K562 (cell line): ENCODE measurements at regions not wholly inside any gene's neighbourhood (a gene's known extent, or its start where the extent isn't known, plus 50 kb on each side); places are given as distances from the start of the nearest gene placed in this dataset.

ENCODE experiments used
- ATAC-seq: fragments of 200-7000 bp; cut with Tn5 transposase; 3 replicates; pipeline ENCODE4 v1.9.1; 2020; ENCODE audit warnings: moderate library complexity
- BruUV-seq: library from RNA; stranded (reverse); fragments of 400-500 nt; replicated peaks from 2 replicates; lab custom pipeline; 2021; lab: Mats Ljungman, UMichigan
- CTCF ChIA-PET: fragments of 300-600 bp; formaldehyde crosslinking; extraction: SDS; loops from one replicate; lab custom pipeline; 2021; ENCODE audit warnings: low intra/inter-chr PET ratio; lab: Yijun Ruan, JAX
- POLR2A ChIA-PET: fragments of 300-600, 350-650 bp; sonication (Branson Sonifier 250); formaldehyde crosslinking; extraction: SDS; loops from one replicate; lab custom pipeline; 2021; ENCODE audit warnings: antibody characterized with exemption, inconsistent platforms; lab: Yijun Ruan, JAX
- DNase-seq, 4 experiments: peaks; one replicate each; pipeline versions ENCODE4 v3.0.0 to v3.0.0-alpha.2; 2011 to 2018; ENCODE audit warnings: low spot score in 3 of 4, mixed read lengths in 3 of 4; ENCODE audit errors: extremely low read depth in 1 of 4
- FAIRE-seq: peaks from 2 replicates; lab custom pipeline; 2011; peaks lifted over from hg19 to GRCh38; lab: Jason Lieb, UNC
- H2AFZ ChIP-seq: 2 replicates; pipeline ENCODE4 v1.6.0; 2011; ENCODE audit warnings: low read depth, low read length, control low read depth, inconsistent platforms
- H3K27ac ChIP-seq: fragments of 200-600 bp; 3 replicates; pipeline ENCODE4 v1.8.0; 2011; ENCODE audit warnings: low read depth, mild to moderate bottlenecking, control low read depth, inconsistent platforms, low read length, moderate library complexity, mixed read lengths; ENCODE audit errors: extremely low read depth
- H3K27me3 ChIP-seq, 2 experiments: fragments of 300-600 bp in 1 of 2; 2 replicates in 1 of 2; 3 replicates in 1 of 2; pipeline versions ENCODE4 v1.6.0 to v1.8.0; 2011; ENCODE audit warnings: inconsistent platforms in 2 of 2, low read length in 2 of 2, mild to moderate bottlenecking in 1 of 2, mixed read lengths in 1 of 2, moderate library complexity in 1 of 2; ENCODE audit not compliant: control insufficient read depth in 2 of 2, insufficient read depth in 2 of 2
- H3K36me3 ChIP-seq: fragments of 300-600 bp; 3 replicates; pipeline ENCODE4 v1.8.0; 2011; ENCODE audit warnings: mild to moderate bottlenecking, low read length, inconsistent platforms; ENCODE audit not compliant: control insufficient read depth, insufficient read depth
- H3K4me1 ChIP-seq, 2 experiments: fragments of 200-600 bp in 1 of 2; replicated peaks in 1 of 2; 2 replicates in 1 of 2; 3 replicates in 1 of 2; pipeline versions ENCODE4 v1.5.1 to v1.8.0; 2011; ENCODE audit warnings: inconsistent platforms in 2 of 2, low read length in 2 of 2, mild to moderate bottlenecking in 1 of 2, mixed read lengths in 1 of 2, moderate library complexity in 1 of 2; ENCODE audit not compliant: control insufficient read depth in 2 of 2, insufficient read depth in 2 of 2
- H3K4me2 ChIP-seq: 2 replicates; pipeline ENCODE4 v1.6.1; 2011; ENCODE audit warnings: low read length, control low read depth, inconsistent platforms, mixed read lengths; ENCODE audit not compliant: insufficient read depth
- H3K4me3 ChIP-seq: fragments of 200-600 bp; sonication (generic), shearing (Covaris generic); 2 replicates; pipeline ENCODE4 v1.5.1; 2016; ENCODE audit warnings: control low read depth, inconsistent platforms
- H3K79me2 ChIP-seq: fragments of 200-600 bp; 3 replicates; pipeline ENCODE4 v1.8.0; 2011; ENCODE audit warnings: low read length, inconsistent platforms; ENCODE audit not compliant: control insufficient read depth, insufficient read depth
- H3K9ac ChIP-seq, 2 experiments: 2 replicates each; pipeline versions ENCODE4 v1.6.0 to v1.6.1; 2011; ENCODE audit warnings: low read depth in 2 of 2, low read length in 2 of 2, control low read depth in 1 of 2, inconsistent platforms in 1 of 2, mild to moderate bottlenecking in 1 of 2, mixed read lengths in 1 of 2; ENCODE audit not compliant: insufficient read depth in 1 of 2
- H3K9me1 ChIP-seq: one replicate; pipeline ENCODE4 v1.6.0; 2011; ENCODE audit warnings: inconsistent platforms, mild to moderate bottlenecking, low read length, moderate library complexity; ENCODE audit not compliant: control insufficient read depth, insufficient read depth
- H3K9me3 ChIP-seq: replicated peaks from 2 replicates; pipeline ENCODE4 v1.5.1; 2011; ENCODE audit warnings: low read depth, low read length, inconsistent platforms; ENCODE audit not compliant: control insufficient read depth, insufficient read depth
- H4K20me1 ChIP-seq: replicated peaks from 2 replicates; pipeline ENCODE4 v1.6.1; 2011; ENCODE audit warnings: low read length, inconsistent platforms, mixed read lengths; ENCODE audit not compliant: control insufficient read depth, insufficient read depth
- CBFB ChIP-seq: sonication (generic); formaldehyde crosslinking; IDR thresholded peaks from 2 replicates; pipeline ENCODE4 v1.4.0; 2020; ENCODE audit warnings: mild to moderate bottlenecking, missing genetic modification reagents
- ETV1 ChIP-seq: fragments of 450-650 bp; conservative IDR thresholded peaks from 2 replicates; pipeline ENCODE4 v1.6.1; 2016; ENCODE audit warnings: missing genetic modification characterization, control low read depth, low read depth, missing compliant biosample characterization
- HIVEP1 ChIP-seq: fragments of 250-450 bp; sonication (Bioruptor Pico); IDR thresholded peaks from 2 replicates; pipeline ENCODE4 v1.4.0; 2020; ENCODE audit warnings: mild to moderate bottlenecking
- KAT2B ChIP-seq: IDR thresholded peaks from one replicate; pipeline ENCODE4 v1.6.1; 2012; ENCODE audit warnings: low read depth, mild to moderate bottlenecking, control low read depth, inconsistent platforms, low read length, moderate library complexity
- MAFK ChIP-seq: IDR thresholded peaks from 2 replicates; pipeline ENCODE4 v1.6.1; 2011; ENCODE audit warnings: low read length, improper control_type of control experiment
- SMAD4 ChIP-seq: fragments of 250-450 bp; sonication (Bioruptor Pico); conservative IDR thresholded peaks from 2 replicates; pipeline ENCODE4 v1.8.0; 2021; ENCODE audit warnings: inconsistent platforms, mild to moderate bottlenecking, moderate library complexity
- ZBTB34 ChIP-seq: fragments of 250-450 bp; sonication (Bioruptor Pico); IDR thresholded peaks from 2 replicates; pipeline ENCODE4 v1.8.0; 2021; ENCODE audit warnings: mild to moderate bottlenecking, moderate library complexity
- WGBS: fragments of 100-300 bp; shearing (Covaris generic); methylation state at CpG from one replicate; pipeline ENCODE4 v1.1.6; 2016; ENCODE audit warnings: low coverage, mixed read lengths; ENCODE audit not compliant: insufficient coverage; ENCODE audit errors: missing lambda C conversion rate; 5-methylcytosine and 5-hydroxymethylcytosine counted together
- in situ Hi-C: fragments of 300-500 bp; cut with MboI; formaldehyde crosslinking; loops from 4 replicates; pipeline ENCODE4 v1.15.0; 2018; ENCODE audit warnings: inconsistent platforms, mixed read lengths
- intact Hi-C: fragments of 100-400 bp; cut with micrococcal nuclease; formaldehyde crosslinking; loops from 2 replicates; pipeline ENCODE4 v1.14.2; 2022
- TF ChIP-seq, protein P1 (sequence below): fragments of 450-650 bp; IDR thresholded peaks from 2 replicates; pipeline ENCODE4 v1.6.1; 2016; ENCODE audit warnings: mild to moderate bottlenecking, moderate library complexity

DNA sequence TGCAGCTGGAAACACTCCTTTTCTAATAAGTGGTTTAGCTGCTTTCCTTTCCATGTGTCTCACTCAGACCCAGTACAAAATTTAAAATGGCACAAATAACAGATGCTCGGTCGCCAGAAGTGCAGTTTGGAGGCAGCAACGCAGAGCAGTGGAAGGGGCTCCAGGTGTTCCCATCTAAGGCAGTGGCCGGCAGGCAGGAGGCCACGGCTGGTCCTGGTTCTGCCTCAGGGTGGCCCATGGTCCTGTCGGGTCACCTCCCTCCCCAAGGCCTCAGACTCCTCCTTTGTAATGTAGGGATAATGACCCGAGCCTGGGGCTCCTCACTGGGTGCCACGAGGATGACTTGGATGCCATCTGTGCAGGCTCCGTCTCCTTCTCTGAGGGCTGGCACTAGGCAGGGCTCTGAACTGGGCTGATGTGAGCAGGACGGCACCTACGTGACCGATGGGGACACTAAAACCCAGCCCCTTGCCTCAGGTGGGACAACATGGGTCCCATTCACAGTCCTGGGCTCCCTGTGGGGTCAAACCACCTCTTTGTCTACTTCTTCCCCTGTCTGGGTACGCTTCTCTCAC is 80.9 kb upstream of the SLC66A3 start:
- Histone ChIP-seq H3K27ac (no peak overlapping the region), H3K4me1 (no peaks in the 10 kb centered on the region; a peak in 1 of 5 replicates), H3K36me3 (no peaks in the 10 kb centered on the region), H3K79me2 (no peaks in the 10 kb centered on the region), H4K20me1 (no peaks in the 10 kb centered on the region; the same call in 1 of the 2 replicates), H3K9me1 (no peaks in the 10 kb centered on the region), H3K4me2 (no peak overlapping the region), H3K9ac (no peak overlapping the region), H2AFZ (no peak overlapping the region), H3K9me3 (no peaks in the 10 kb centered on the region), H3K4me3 (no peak overlapping the region), H3K27me3 (peaks cover 7 to 55% of the 10 kb centered on the region in 2 experiments; a peak in 3 of 5 replicates)
- no TSS peak for BruUV-seq
- in situ Hi-C loops, result no loop called here
- WGBS, result 3% methylated on average over 13 of the region's 13 CpGs
- ATAC-seq, result no peak
- intact Hi-C loops, result loop anchor here (5.0 kb wide), 2 partner anchors 53 to 242 kb away; no protein-coding TSS in a partner anchor
- no peak for FAIRE-seq
- no peak for DNase-seq
- CTCF ChIA-PET, result no interaction called here
- POLR2A ChIA-PET, result no interaction called here
- no peak for TF ChIP-seq KAT2B
- no peak for TF ChIP-seq MAFK
- no peak for TF ChIP-seq ZBTB34 (CRISPR knock-in tag)
- no peak for TF ChIP-seq HIVEP1
- no peak for TF ChIP-seq CBFB (CRISPR knock-in tag)
- TF ChIP-seq ETV1 (tag), result no peak
- TF ChIP-seq, protein P1, sequence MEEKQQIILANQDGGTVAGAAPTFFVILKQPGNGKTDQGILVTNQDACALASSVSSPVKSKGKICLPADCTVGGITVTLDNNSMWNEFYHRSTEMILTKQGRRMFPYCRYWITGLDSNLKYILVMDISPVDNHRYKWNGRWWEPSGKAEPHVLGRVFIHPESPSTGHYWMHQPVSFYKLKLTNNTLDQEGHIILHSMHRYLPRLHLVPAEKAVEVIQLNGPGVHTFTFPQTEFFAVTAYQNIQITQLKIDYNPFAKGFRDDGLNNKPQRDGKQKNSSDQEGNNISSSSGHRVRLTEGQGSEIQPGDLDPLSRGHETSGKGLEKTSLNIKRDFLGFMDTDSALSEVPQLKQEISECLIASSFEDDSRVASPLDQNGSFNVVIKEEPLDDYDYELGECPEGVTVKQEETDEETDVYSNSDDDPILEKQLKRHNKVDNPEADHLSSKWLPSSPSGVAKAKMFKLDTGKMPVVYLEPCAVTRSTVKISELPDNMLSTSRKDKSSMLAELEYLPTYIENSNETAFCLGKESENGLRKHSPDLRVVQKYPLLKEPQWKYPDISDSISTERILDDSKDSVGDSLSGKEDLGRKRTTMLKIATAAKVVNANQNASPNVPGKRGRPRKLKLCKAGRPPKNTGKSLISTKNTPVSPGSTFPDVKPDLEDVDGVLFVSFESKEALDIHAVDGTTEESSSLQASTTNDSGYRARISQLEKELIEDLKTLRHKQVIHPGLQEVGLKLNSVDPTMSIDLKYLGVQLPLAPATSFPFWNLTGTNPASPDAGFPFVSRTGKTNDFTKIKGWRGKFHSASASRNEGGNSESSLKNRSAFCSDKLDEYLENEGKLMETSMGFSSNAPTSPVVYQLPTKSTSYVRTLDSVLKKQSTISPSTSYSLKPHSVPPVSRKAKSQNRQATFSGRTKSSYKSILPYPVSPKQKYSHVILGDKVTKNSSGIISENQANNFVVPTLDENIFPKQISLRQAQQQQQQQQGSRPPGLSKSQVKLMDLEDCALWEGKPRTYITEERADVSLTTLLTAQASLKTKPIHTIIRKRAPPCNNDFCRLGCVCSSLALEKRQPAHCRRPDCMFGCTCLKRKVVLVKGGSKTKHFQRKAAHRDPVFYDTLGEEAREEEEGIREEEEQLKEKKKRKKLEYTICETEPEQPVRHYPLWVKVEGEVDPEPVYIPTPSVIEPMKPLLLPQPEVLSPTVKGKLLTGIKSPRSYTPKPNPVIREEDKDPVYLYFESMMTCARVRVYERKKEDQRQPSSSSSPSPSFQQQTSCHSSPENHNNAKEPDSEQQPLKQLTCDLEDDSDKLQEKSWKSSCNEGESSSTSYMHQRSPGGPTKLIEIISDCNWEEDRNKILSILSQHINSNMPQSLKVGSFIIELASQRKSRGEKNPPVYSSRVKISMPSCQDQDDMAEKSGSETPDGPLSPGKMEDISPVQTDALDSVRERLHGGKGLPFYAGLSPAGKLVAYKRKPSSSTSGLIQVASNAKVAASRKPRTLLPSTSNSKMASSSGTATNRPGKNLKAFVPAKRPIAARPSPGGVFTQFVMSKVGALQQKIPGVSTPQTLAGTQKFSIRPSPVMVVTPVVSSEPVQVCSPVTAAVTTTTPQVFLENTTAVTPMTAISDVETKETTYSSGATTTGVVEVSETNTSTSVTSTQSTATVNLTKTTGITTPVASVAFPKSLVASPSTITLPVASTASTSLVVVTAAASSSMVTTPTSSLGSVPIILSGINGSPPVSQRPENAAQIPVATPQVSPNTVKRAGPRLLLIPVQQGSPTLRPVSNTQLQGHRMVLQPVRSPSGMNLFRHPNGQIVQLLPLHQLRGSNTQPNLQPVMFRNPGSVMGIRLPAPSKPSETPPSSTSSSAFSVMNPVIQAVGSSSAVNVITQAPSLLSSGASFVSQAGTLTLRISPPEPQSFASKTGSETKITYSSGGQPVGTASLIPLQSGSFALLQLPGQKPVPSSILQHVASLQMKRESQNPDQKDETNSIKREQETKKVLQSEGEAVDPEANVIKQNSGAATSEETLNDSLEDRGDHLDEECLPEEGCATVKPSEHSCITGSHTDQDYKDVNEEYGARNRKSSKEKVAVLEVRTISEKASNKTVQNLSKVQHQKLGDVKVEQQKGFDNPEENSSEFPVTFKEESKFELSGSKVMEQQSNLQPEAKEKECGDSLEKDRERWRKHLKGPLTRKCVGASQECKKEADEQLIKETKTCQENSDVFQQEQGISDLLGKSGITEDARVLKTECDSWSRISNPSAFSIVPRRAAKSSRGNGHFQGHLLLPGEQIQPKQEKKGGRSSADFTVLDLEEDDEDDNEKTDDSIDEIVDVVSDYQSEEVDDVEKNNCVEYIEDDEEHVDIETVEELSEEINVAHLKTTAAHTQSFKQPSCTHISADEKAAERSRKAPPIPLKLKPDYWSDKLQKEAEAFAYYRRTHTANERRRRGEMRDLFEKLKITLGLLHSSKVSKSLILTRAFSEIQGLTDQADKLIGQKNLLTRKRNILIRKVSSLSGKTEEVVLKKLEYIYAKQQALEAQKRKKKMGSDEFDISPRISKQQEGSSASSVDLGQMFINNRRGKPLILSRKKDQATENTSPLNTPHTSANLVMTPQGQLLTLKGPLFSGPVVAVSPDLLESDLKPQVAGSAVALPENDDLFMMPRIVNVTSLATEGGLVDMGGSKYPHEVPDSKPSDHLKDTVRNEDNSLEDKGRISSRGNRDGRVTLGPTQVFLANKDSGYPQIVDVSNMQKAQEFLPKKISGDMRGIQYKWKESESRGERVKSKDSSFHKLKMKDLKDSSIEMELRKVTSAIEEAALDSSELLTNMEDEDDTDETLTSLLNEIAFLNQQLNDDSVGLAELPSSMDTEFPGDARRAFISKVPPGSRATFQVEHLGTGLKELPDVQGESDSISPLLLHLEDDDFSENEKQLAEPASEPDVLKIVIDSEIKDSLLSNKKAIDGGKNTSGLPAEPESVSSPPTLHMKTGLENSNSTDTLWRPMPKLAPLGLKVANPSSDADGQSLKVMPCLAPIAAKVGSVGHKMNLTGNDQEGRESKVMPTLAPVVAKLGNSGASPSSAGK, result no peak
- no peak for TF ChIP-seq SMAD4
